Testis (tissue), 2 donors: ENCODE measurements at regions not wholly inside any gene's neighbourhood (a gene's known extent, or its start where the extent isn't known, plus 50 kb on each side); places are given as distances from the start of the nearest gene placed in this dataset.

ENCODE experiments used
- CTCF ChIP-seq, 3 experiments: fragments of 450-650 bp in 2 of 3; fragments of 200-600 bp in 1 of 3; sonication (generic) in 1 of 3; IDR thresholded peaks; one replicate each; pipeline ENCODE4 v1.5.1; 2016 to 2019; ENCODE audit warnings: antibody characterized with exemption in 3 of 3, mild to moderate bottlenecking in 2 of 3, moderate library complexity in 1 of 3
- POLR2A ChIP-seq: fragments of 450-650 bp; IDR thresholded peaks from one replicate; pipeline ENCODE4 v1.6.1; 2017; ENCODE audit warnings: antibody characterized with exemption, mild to moderate bottlenecking, moderate library complexity

- TF ChIP-seq CTCF (IDR thresholded peaks at IDR 0.05) (no peak), POLR2A (no peak)
These were observed 466.8 kb upstream of the INTU start for GRCh38 chr4:127165971-127166370.
